ENCODE measurements at regions not wholly inside any gene's neighbourhood (a gene's known extent, or its start where the extent isn't known, plus 50 kb on each side); places are given as distances from the start of the nearest gene placed in this dataset.
"Not testable (repeated sequence)": the region's sequence is repeated elsewhere in the genome, so short reads cannot be mapped to it uniquely, and the experiment has no call there.

DNA sequence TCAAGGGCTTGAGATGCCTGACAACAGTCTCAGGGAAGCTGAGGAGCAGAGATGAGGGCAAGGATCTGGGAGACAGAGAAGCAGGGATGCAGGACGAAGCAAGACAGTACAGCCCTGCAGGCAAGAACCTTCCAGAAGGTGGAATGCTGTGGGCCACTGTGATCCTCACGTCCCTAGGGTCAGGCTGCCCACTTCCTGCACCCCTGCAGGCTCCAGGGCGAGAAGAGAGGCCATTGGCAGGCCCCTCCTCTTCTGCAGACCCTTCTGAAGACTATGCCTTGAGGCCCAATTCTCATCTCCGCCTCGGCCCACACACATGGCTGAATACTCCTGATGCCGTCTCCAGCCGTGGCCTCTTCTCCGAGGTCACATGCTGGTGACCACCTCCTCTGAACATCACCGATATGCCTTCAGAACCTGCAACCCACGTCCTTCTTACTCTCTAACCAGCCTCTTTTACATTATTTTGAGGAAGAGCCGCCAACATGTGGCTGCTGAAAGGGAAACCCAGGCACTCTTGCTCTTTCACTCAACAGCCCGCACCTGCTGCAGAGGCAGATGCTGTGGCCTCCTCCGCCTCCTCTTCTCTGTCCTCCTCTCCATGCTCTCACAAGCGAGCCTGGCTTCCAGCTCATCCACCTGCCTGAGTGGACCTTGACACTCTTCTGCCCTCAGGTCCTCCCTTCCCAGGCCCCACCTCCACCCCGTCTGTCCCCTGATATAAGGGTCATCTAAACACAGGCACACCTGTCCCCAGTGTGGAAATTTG, 181.5 kb downstream of the IRX2 start:
- no peak for DNase-seq (ENCODE audit: low read depth in 2 of 2)

DNA sequence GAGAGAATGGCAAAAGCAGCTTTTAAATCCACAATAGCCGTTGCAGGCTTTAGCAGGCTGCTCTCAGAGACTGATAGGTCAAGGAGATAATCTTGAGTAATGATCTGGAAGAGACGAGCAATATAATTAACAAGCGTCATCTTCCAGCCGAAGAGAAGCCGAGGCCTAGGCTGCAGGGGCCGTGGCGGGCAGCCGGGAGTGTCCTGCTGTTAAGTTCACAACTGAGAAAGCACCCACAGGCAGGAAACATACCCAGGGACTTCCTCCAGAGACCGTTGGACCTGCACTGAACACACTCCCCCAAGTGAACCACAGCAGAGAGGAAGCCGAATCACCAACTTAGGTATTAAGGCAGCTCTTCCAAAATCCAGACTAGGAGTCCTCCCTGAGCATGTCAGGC, 182.3 kb downstream of the IRX2 start:
- no peak for DNase-seq (ENCODE audit: low read depth in 2 of 2)

DNA sequence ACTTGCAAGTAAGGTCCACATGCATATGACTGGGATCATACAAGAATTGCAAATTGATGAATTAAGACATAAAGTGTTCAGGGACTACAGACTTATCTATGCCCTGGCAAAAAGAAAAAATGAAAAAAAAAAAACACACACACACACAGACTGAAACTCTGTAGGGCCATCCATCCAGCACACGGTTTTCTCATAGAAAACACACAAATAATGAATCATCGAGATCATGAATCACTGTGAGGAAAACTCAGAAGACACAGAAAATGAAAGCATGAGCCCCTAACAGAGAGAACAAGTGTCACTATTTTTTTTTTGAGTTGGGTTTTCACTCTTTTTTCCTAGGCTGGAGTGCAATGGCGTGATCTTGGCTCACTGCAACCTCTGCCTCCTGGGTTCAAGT, 185.2 kb downstream of the IRX2 start:
- no peak for DNase-seq (ENCODE audit: low read depth in 2 of 2)

DNA sequence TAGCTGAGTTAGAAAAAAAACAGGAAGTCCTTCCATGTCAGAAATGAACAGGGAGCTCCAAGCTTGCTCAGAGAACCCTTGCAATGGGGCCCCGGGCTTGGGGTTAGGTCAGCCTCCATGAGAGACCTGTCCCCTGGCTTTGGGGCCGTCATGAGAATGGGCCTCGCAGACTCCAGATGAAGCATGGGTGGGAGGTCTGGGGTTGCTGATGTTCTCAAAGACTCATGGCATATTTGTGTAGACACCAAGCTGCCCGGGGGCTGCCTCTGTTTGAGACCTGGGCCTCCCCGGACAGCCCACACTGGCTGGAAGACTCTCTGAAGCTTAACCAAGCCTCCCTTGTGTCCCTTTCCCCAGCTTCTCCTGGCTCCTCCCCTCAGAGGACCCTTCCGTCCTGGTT, 186.3 kb downstream of the IRX2 start:
- no peak for DNase-seq (ENCODE audit: low read depth in 2 of 2)

DNA sequence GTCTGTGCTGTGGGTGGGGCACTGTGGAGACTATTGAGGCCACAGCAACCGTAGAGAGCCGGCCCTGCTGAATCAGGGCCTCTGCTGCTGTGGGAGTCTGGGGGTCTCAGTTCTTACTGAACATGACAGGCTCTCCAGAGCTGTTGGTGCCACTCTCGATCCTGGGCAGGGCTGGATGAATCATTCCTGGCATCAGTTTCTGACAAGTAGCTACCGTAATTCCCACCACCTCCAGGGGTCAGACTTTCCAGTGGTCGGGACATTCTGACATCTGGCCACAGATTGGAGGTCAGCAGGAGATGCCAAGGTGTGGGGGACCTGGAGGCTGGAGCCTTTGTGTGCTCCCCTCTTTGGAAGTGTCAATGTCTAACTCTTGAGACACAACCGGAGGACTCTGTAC, 188.4 kb downstream of the IRX2 start:
- no peak for DNase-seq (ENCODE audit: low read depth in 2 of 2)

DNA sequence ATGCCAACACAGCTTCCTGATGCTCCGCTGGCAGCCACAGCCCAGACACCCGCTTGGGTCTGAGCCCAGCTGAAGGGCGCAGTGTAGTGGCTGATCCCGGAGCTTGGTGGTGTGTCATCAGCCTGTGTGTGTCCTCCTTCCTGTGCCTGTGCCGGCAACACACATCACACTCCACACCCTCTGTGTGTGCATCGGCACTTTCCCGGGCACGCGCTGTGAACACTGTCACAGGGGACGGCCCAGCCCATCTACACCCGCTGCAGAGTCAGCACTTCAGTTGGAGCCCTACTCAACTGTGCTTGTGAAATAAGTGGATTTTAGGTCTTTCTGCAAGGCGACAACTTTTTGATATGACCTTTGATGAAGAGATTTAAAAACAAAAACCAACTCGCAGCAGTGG, 189.4 kb downstream of the IRX2 start:
- DNase-seq (ENCODE audit: low read depth in 2 of 2), result no peak

DNA sequence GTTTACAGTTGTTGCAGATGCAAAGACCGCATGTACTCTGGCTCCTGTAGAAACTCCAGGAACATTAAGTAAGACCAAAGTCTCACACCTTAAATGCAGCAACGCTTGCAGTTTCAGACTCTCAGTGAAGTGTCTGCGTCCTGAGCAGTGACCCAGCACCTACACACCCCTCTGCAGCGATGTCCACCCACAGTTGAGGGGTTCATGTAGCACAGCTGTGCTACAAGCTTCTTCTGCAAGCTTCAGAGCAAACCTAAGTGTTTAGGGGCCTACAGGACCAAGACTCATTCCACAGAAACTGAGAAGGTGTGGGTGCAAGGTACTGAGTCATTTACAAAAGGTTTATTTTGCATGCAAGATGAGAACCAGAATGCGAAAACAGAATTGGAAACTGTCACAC, 191.0 kb downstream of the IRX2 start:
- DNase-seq (ENCODE audit: low read depth in 2 of 2), result no peak

DNA sequence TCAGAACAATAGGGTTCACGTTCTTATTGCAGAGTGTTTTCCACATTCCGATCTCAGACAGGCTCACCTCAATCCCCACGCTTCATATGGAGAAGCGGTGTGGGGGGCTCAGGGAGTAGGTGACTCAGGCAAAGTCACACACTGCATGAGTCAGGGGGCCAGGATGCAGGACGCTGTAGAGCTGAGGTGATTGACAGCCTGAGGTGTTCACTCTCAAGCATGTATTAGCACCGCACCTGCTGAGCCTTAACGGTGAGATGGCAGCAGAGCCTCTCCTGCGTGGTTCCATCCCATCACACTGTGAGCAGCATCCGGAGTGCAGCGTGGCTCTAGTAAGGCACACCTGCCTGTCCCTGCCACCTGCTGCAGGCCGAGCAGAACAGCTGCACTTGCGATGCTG, 194.0 kb downstream of the IRX2 start:
- DNase-seq (ENCODE audit: low read depth in 2 of 2), result no peak

DNA sequence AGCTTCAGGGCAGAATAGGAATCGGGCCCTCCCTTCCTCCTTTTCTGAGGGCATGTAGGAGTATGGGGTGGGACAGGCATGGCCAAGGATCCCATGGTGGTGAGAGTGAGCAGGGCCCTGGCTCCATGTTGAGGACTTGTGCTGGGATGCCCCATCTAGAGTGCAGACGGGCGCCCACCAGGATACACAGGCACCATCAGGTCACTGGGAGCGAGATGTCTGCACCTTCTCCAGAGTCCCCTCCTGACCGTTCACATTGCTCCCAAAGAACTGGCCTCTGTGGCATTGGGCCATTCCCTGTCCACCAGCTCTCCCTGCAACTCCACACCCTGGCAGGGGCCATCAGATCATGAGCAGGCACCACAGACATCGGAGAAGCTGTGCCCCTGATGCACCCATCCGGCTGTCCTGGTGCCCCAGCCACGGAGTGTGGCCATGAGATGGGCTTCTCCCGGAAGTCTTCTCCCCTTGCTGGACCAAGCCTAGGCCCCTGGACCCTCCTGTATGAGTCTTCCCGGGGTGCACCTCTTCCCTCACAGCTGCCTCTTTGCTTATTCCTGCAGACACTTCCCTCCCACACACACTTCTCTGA, 195.0 kb downstream of the IRX2 start:
- no peak for DNase-seq (ENCODE audit: low read depth in 2 of 2)

DNA sequence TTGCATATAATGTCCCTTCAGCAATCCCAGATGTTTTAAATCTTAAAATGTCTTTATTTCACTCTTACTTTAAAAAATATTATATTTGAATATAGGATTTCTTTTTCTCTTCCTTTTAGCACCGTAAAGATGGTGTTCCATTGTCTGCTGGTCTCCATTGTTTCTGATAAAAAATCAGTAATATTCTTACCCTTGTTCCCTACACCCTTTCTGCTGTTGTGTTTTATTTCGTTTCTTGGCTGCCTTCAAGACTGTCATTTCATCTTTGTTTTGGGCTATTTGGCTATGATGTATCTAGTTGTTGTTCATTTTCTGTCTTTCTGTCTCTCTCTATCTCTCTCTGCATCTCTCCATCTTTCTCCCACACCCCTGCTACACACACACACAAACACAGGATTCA, 197.9 kb downstream of the IRX2 start:
- no peak for DNase-seq (ENCODE audit: low read depth in 2 of 2)

DNA sequence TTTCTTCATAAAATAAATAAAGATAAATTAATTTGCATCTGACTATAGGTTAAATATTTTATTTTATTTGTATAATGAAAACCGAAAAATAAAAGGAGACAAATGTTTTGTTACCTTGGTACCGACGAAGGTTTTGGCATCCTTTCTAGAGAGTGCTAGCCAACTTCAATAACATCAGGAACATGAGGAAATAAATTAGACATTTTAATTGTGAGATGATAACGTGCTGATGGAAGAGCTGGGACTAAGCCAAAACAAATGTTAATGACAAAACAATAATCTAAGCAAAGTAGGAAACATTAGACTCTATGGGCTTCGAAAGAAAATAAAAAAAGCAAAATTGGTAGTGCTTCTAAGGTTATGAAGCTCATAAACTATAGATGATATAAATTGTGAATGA, 201.0 kb downstream of the IRX2 start:
- no peak for DNase-seq (ENCODE audit: low read depth in 2 of 2)

DNA sequence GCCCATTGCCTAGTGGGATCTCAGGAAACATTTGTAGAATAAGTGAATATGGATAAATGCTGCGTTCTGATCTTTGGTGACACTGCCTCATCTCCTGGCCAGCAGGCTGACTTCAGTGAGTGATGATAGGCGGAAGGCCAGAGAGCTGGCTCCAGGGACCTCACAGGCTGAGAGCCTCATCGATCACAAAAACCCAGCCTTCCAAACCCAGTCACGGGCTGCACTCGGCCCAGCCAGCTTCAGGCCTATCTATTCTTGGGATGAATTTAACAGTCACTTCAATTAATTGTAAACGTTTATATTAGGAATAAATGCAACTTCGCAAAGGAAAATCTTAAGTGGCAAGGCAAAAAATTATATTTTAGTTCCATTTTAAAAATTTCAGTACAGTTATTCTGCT, 201.6 kb downstream of the IRX2 start:
- no peak for DNase-seq (ENCODE audit: low read depth in 2 of 2)

DNA sequence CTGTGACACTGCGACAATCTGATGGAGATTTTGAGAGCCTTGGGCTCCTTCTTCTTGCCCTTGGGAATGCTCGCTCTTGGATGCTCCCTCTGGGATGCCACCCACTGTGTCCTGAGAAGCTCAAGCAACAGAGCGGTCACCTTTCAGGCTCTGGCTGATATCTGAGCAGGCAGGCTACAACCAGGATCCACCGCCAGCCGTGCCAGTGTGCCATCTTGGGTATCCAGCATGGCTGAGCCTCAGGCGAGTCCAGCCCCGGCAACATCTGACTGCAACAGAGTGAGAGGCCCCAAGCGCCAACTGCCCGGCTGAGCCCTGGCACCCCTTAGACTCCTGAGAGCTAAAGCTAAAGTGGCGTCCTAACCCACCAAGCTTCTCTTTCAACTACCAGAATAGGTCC, 202.1 kb downstream of the IRX2 start:
- DNase-seq (ENCODE audit: low read depth in 2 of 2), result no peak

DNA sequence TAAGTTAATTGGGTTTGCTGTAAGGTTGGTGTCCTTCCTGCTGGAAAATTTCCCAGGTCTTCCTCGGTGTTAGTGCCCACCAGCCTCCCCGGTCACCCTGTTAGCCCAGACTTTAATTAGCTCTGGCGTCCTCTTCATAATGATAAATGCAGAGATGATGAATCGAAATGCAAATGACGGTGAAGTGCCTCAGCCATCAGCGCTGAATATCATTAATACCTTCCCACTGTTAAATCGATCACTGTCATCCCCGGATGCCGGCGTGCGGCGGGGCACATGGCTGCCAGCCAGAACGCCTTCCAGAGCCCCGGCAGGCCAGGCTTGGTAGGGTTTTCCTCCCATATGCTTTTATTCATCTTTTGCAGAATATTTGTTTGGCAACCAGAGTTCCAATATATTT, 204.5 kb downstream of the IRX2 start:
- no peak for DNase-seq (ENCODE audit: low read depth in 2 of 2)

DNA sequence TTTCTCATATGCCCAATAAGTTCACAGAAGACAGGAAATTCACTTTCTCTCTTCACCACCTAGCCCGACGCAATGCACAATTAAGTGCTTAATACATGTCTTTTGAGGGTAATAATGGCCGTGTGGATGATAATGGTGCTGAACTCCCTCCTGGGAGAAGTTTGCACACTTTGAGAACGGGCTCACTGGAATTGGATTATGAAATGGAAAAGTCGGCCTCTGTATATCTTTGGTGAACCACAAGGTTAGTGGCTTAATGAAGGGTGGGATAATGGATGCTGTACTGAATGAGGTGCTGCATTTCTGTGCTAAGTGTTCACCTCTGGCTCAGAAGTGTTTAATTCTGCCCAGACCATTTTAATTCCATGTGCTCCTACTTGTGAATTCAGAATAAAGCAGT, 207.5 kb downstream of the IRX2 start:
- DNase-seq (ENCODE audit: low read depth in 2 of 2), result no peak

DNA sequence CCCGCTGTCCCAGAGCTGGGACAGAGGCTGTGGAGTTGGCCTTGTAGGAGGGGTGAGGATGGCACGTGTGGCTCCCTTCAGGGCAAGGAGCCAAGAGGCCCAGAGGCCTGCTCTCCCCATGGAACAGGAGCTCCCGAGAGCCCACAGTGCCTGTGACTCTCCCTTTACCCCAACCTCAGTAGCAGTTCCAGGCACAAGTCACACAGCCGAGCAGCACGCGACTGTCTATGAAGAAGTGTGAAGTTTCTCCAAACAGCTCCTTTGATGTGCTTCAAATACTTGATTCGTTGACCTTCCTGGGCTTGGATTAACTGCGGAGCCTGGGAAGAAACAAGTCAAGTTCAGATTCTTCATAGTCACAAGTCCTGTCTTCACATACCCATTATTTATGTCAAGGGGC, 208.7 kb downstream of the IRX2 start:
- no peak for DNase-seq (ENCODE audit: low read depth in 2 of 2)

DNA sequence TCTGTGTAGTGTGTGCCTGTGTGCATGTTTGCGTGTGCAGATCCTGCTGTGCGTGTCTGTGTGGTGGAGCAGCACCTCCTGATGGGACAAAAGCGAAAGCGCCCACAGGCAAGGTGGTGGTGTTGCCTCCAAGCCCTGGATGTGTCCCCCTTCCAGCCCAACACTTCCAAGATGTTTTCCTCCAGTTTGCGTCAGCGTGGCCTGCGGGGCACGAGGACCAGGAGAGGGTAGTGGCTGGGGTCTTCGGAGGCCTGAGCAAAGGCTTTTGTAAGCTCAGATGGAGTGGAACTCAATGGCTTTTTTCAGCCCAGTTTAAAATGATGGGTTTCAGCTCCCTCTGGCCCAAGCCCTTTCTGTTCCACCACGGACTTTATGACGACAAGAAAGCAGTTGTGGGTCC, 209.5 kb downstream of the IRX2 start:
- DNase-seq (ENCODE audit: low read depth in 2 of 2), result no peak

DNA sequence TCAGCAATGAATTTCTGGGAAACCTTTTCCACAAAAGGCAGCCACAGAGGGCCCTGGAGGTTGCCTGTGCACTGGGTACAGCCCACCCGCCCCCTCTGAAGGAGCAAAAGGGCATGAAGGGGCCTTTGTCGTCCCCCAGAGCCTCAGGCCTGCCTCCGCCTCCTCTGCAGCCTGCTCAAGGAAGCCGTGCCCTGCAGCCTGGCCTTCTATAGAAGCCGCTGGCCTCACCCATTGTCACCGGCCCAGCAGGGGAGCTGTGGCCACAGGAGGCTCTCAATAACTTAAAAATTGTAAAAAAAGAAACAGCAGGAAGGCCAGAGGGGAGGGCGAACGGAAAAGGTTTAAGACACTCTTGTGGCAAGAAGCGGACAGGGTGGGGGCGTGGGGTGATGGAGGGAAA, 213.3 kb downstream of the IRX2 start:
- DNase-seq (ENCODE audit: low read depth in 2 of 2), result no peak

DNA sequence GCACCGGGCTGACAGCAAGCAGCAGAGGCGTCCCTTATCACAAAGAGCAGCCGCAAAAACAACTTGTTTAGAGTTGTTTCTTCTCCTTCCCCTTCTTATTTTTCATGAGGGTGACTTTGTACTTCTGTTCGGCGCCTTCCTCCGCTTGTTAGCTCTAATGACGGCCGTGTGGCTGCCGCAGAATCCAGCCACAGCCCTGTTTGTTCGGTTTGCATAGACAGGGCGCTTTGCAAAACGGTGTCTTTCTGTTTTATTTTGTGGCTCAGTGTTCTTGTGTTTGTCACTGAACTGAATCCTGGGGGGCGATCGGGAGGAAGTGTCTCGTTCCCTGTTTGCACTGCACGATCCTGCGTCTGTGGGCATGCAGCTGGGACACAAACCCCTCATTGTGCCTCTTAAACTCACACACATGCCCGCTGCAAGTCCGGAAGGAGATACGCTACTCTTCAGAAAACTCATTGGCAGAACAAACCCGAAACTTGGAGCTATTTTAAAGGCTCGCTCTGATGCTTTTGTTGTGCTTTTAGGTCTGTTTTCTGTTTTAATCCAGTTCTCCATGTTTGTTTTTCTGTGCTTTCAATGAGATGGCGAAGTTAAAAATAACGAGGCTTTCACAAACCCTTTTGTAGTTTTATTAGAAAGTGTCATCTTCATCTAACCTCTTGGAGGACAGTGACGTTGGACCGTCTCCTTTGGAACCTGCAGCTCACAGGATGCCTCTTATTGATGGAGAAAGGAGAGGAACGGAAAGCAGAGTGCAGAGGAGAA, 213.9 kb downstream of the IRX2 start:
- no peak for DNase-seq (ENCODE audit: low read depth in 2 of 2)

DNA sequence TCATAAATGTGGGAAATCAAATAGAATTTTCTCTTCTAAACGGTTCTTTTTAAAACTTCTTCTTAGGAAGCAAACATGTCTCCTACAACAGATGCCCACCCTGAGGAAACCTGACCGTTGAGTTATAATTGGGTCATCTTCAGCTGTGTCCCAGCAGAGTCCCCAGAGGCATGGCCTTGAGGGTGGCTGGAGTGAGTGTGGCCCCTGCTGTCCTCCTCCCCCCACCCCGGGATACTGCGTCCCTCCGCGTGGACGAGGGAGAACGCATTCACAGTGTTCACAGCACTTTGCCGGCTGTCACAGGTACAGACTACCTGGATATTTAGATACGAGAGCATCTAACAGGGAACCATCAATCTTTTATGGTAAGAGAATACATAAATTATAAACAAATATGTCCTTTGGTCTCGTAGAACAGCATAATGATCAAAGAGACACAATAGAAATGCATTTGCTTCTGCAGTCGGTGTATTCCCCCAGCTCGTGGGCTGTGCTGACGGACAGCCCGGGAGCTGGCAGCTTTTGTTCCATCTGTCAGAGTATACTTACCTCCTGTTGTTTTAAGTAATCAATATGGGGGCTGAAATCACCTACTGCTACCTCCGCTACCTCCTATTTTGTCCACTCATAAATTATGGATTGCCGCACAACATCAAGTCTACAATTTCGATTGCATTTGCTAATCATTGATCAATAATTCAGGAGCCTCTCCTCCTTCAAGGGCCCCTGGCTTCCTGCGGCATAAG, 214.7 kb downstream of the IRX2 start:
- DNase-seq (ENCODE audit: low read depth in 2 of 2), result no peak

DNA sequence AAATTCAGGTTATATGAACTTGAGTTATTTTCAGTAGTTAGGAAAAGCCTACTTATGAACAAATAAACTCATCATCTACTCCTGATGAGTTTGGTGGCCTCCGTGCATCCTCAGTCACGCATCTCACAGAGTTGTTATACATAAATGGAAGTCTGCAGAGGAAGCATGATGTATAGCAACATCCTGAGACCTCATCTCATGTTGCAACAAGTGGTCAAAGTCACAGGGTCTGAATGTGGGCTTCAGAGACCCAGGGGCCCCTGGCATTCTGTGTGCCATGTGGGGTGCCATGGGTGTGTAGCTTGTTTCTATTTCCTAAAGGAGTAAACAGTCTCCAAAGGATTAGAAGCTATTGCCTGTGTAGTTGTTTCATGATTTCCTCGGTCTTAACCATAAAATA, 216.5 kb downstream of the IRX2 start:
- DNase-seq (ENCODE audit: low read depth in 2 of 2), result no peak

DNA sequence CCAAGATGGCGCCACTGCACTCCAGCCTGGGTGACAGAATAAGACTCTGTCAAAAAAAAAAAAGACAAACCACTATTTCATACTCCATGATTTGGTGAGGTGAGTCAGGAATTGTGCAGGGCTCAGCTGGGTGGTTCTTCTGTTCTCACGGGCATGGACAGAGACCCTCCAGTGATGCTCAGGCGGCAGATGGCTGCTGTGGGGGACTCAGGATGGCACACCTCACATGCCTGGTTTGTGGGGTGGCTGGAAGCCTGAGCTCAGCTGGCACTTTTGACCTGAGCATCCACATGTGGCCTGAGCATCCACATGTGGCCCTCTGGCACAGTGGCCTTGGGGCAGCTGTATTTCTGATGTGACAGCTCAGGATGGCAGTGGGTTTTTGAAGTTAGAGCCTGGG, 217.2 kb downstream of the IRX2 start:
- no peak for DNase-seq (ENCODE audit: low read depth in 2 of 2)

DNA sequence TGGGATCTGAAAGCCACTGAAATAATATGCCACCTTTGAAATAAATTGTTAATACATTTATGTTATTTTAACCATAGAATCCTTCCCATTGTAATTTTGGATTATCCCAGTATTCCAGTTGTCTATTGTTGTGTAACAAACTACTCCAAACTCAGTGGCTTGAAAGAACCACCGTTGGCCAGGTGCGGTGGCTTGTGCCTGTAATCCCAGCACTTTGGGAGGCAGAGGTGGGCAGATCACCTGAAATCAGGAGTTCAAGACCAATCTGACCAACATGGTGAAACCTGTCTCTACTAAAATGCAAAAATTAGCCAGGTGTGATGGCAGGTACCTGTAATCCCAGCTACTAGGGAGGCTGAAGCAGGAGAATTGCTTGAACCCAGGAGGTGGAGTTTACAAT, 217.6 kb downstream of the IRX2 start:
- not testable (repeated sequence) for DNase-seq (ENCODE audit: low read depth in 2 of 2)
